ENCODE measurements at regions not wholly inside any gene's neighbourhood (a gene's known extent, or its start where the extent isn't known, plus 50 kb on each side); places are given as distances from the start of the nearest gene placed in this dataset.
"Not testable (repeated sequence)": the region's sequence is repeated elsewhere in the genome, so short reads cannot be mapped to it uniquely, and the experiment has no call there.

- DNase-seq = no peak
Observed at GRCh38 chr3:33957176-33957575, 158.7 kb downstream of the PDCD6IP start.

- no peak for DNase-seq
Observed at GRCh38 chr3:33958661-33959060, 160.2 kb downstream of the PDCD6IP start.

DNA sequence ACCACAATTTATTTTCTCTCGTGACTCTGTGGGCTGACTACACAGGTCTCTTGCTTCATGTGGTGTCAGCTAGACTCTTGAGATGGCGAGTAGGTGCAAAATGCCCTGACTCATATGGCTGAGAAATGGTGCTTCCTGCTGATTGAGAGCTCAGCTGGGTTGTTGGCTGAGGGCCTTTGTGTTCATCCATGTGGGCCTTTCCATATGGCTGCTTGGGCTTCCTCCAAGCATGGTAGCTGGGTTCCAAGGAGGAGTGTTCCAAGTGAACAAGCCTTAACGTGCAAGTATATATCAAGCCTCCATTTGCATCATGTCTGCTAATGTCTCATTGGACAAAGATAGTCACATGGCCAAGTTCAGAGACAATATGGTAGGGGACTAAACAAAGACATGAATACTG lies 164.0 kb downstream of the PDCD6IP start:
- DNase-seq = no peak

DNA sequence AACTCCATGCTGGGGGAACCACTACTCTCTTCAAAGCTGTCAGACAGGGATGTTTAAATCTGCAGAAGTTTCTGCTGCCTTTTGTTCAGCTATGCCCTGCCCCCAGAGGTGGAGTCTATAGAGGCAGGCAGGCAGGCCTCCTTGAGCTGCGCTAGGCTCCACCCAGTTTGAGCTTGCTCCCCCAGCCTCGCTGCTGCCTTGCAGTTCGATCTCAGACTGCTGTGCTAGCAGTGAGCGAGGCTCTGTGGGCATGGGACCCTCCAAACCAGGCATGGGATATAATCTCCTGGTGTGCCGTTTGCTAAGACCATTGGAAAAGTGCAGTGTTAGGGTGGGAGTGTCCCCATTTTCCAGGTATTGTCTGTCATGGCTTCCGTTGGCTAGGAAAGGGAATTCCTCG lies 171.8 kb downstream of the PDCD6IP start:
- not testable (repeated sequence) for DNase-seq

GRCh38 chr3:33971055-33971454 lies 172.6 kb downstream of the PDCD6IP start:
- DNase-seq = no peak

- DNase-seq = no peak
Observed at GRCh38 chr3:33975463-33975862, 177.0 kb downstream of the PDCD6IP start.

- no peak for DNase-seq
Observed at GRCh38 chr3:33977227-33977626, 178.8 kb downstream of the PDCD6IP start.

DNA sequence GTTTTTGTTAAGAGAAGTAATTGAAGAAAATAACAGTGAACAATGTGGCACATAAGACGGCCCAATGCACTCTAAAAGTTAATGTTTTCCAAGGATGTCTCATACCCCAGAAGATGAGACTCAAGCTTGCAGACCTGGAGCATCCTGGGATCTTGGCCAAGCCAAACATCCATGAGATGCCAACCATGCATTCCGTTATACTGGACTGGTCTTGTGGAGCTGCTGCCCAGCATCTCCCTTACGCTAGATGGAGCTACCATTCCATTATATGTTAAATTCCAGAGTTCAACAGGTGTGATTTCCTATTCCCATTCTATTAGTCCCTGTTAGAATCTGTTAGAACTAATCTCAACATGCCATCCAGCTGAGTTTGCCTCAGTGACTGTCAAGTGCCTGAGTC lies 181.8 kb downstream of the PDCD6IP start:
- DNase-seq = peak; percentile 40

DNA sequence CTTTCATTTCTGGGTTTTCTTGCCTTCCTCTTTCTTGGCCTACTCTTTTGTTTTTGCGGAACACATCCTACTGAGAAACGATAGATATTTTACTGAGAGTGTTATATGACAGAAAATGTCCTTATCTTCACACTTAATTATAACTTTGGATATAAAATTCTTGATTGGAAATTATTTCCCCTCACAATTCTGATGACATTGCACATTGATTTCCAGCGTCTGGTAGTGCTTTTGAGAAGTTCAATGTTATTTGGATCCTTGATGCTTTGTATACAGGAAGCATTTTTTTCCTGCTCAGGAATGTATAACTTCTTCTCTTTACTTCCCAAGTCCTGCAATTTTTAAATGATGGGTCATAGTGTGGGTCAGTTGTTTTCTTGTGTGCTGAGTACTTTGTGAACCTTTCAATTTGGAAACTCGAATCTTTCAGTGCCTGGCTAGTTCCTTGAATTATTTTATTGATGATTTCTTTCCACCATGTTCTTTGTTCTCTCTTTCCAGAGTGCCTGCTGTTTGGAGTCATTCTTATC lies 183.9 kb downstream of the PDCD6IP start:
- no peak for DNase-seq

DNA sequence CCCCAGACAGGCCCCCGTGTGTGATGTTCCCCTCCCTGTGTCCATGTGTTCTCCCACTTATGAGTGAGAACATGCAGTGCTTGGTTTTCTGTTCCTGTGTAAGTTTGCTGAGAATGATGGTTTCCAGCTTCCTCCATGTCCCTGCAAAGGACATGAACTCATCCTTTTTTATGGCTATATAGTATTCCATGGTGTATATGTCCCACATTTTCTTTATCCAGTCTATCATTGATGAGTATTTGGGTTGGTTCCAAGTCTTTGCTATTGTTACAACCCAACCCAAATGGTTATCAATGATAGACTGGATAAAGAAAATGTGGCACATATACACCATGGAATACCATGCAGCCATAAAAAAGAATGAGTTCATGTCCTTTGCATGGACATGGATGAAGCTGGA lies 184.5 kb downstream of the PDCD6IP start:
- not testable (repeated sequence) for DNase-seq

DNA sequence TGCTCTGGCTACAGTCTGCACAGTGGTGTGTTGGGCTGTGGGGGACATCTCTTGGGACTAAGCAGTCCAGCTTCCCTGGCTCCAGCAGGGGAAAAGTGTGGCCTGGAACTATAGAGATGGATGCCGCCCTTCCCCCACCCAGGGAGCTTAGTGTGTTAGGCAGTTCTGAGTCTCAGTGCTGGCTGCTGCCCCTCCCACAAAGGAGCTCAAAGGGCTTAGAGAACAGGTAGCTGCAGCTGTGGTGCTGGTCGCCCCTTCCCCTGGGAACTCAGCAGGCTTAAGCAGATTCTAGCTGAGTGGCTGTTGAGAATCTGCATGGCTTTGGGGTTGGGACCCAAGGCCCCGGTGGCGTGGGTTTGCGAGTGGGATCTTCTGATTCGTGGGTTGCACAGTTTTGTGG lies 190.8 kb downstream of the PDCD6IP start:
- no peak for DNase-seq

- no peak for DNase-seq
Observed at GRCh38 chr3:33991673-33992072, 193.2 kb downstream of the PDCD6IP start.

- no peak for DNase-seq
Observed at GRCh38 chr3:33993631-33994030, 195.2 kb downstream of the PDCD6IP start.

- DNase-seq = no peak
Observed at GRCh38 chr3:33994568-33994967, 196.1 kb downstream of the PDCD6IP start.

GRCh38 chr3:34000301-34000700 lies 201.9 kb downstream of the PDCD6IP start:
- no peak for DNase-seq

- no peak for DNase-seq
Observed at GRCh38 chr3:34001022-34001421, 202.6 kb downstream of the PDCD6IP start.

DNA sequence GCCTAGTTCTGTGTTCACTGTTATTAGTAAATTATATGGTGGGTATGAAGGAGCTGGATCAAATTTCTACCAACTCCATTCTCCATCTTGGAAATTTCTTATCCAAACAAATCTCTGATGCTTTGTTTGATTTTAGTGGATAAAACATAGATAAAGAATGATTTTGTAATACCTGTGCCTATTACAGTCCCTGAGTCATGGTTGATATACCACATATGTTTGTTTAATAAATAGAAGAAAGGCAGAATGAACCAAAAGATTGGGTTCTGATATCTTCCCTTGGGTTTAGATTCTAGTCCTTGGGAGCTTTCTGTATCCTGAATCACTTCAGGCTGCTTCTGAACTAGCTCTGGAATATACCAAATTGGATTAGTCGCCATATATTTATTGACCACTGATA lies 203.6 kb downstream of the PDCD6IP start:
- no peak for DNase-seq

- DNase-seq = no peak
Observed at GRCh38 chr3:34002569-34003100, 204.2 kb downstream of the PDCD6IP start.

- no peak for DNase-seq
Observed at GRCh38 chr3:34005886-34006285, 207.5 kb downstream of the PDCD6IP start.

DNA sequence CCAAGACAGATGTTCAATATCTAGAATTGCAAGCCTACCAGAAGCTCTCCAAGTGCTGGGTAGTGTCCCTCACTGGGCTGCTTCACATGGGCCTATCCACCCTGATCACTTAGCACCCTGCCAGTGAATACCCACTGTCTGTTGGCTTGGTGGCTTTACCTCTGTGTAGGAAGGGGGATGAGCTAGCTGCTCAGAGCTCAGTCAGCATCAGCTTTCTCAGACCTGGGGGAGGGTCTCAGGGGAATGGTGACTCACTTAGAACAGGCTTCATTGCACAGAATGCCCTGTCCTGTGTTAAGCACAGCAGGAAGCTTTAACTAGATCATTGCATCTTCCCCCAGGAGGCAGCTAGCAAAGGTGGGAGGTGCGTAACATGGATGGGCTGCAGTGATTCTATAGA lies 209.8 kb downstream of the PDCD6IP start:
- DNase-seq = no peak

- no peak for DNase-seq
Observed at GRCh38 chr3:34008836-34009809, 210.7 kb downstream of the PDCD6IP start.

GRCh38 chr3:34011171-34012101 lies 213.0 kb downstream of the PDCD6IP start:
- no peak for DNase-seq

GRCh38 chr3:34012102-34012461 lies 213.7 kb downstream of the PDCD6IP start:
- no peak for DNase-seq
